NCI-H128 (cell line): ENCODE measurements at regions not wholly inside any gene's neighbourhood (a gene's known extent, or its start where the extent isn't known, plus 50 kb on each side); places are given as distances from the start of the nearest gene placed in this dataset.
A peak's percentile ranks its signal among the peaks of the same experiment; 100 is the strongest.

Source experiments
- DNase-seq: peaks from one replicate; lab custom pipeline; 2025; ENCODE audit not compliant: unreplicated experiment; lab: John Stamatoyannopoulos, UW

GRCh38 chr1:80056179-80056578 lies 1049.6 kb upstream of the ADGRL4 start:
- DNase-seq: no peak

GRCh38 chr1:80054129-80054528 lies 1047.6 kb upstream of the ADGRL4 start:
- DNase-seq: peak; percentile 84

GRCh38 chr1:80053613-80054012 lies 1047.1 kb upstream of the ADGRL4 start:
- DNase-seq: no peak

GRCh38 chr1:80050523-80050922 lies 1044.0 kb upstream of the ADGRL4 start:
- no peak for DNase-seq

- DNase-seq: no peak
Measured at GRCh38 chr1:80050085-80050484, 1043.6 kb upstream of the ADGRL4 start.

GRCh38 chr1:80048716-80049115 lies 1042.2 kb upstream of the ADGRL4 start:
- no peak for DNase-seq

- no peak for DNase-seq
Measured at GRCh38 chr1:80047791-80048190, 1041.3 kb upstream of the ADGRL4 start.

- no peak for DNase-seq
Measured at GRCh38 chr1:80044662-80045061, 1038.1 kb upstream of the ADGRL4 start.

GRCh38 chr1:80036690-80037432 lies 1030.3 kb upstream of the ADGRL4 start:
- no peak for DNase-seq

GRCh38 chr1:80023358-80023757 lies 1016.8 kb upstream of the ADGRL4 start:
- no peak for DNase-seq

GRCh38 chr1:80021891-80022290 lies 1015.4 kb upstream of the ADGRL4 start:
- no peak for DNase-seq

- no peak for DNase-seq
Measured at GRCh38 chr1:80018348-80018747, 1011.8 kb upstream of the ADGRL4 start.

- no peak for DNase-seq
Measured at GRCh38 chr1:80008934-80009333, 1002.4 kb upstream of the ADGRL4 start.

GRCh38 chr1:80003250-80003649 lies 996.7 kb upstream of the ADGRL4 start:
- no peak for DNase-seq

- DNase-seq: no peak
Measured at GRCh38 chr1:79988401-79988800, 981.9 kb upstream of the ADGRL4 start.

- DNase-seq: no peak
Measured at GRCh38 chr1:79982211-79982610, 975.7 kb upstream of the ADGRL4 start.

GRCh38 chr1:79981481-79981880 lies 975.0 kb upstream of the ADGRL4 start:
- DNase-seq: no peak

GRCh38 chr1:79979346-79979745 lies 972.8 kb upstream of the ADGRL4 start:
- no peak for DNase-seq

GRCh38 chr1:79976287-79976686 lies 969.8 kb upstream of the ADGRL4 start:
- DNase-seq: no peak

- no peak for DNase-seq
Measured at GRCh38 chr1:79974659-79975058, 968.1 kb upstream of the ADGRL4 start.

- no peak for DNase-seq
Measured at GRCh38 chr1:79969886-79970285, 963.4 kb upstream of the ADGRL4 start.

GRCh38 chr1:79966438-79966837 lies 959.9 kb upstream of the ADGRL4 start:
- no peak for DNase-seq

- DNase-seq: no peak
Measured at GRCh38 chr1:79959635-79960034, 953.1 kb upstream of the ADGRL4 start.
